ENCODE measurements at regions not wholly inside any gene's neighbourhood (a gene's known extent, or its start where the extent isn't known, plus 50 kb on each side); places are given as distances from the start of the nearest gene placed in this dataset.

GRCh38 chr1:60823151-60823550 is 259.2 kb upstream of the NFIA start:
- H3K27ac ChIP-seq (ENCODE audit: low read depth in 2 of 2, low read length in 1 of 2): no peak overlapping the region
- H3K4me1 ChIP-seq (ENCODE audit: control insufficient read depth in 2 of 2, insufficient read depth in 2 of 2, low read length in 1 of 2): no peaks in the 10 kb centered on the region
- H3K9me3 ChIP-seq (ENCODE audit: control insufficient read depth in 2 of 2, insufficient read depth in 1 of 2, low read depth in 1 of 2, low read length in 1 of 2): no peaks in the 10 kb centered on the region
- no peaks in the 10 kb centered on the region for H3K27me3 ChIP-seq (ENCODE audit: control insufficient read depth in 1 of 2, insufficient read depth in 2 of 2, low read length in 2 of 2)
- H3K36me3 ChIP-seq (ENCODE audit: control insufficient read depth in 2 of 2, insufficient read depth in 2 of 2, low read length in 1 of 2): no peaks in the 10 kb centered on the region
- WGBS, 2 donors: 79 to 80% methylated on average over 1 of the region's 1 CpG
- H3K4me3 ChIP-seq (ENCODE audit: low read depth in 1 of 2, low read length in 2 of 2): no peak overlapping the region

GRCh38 chr1:60822252-60822651 is 260.1 kb upstream of the NFIA start:
- H3K4me1 ChIP-seq (ENCODE audit: control insufficient read depth in 2 of 2, insufficient read depth in 2 of 2, low read length in 1 of 2): no peaks in the 10 kb centered on the region
- H3K9me3 ChIP-seq (ENCODE audit: control insufficient read depth in 2 of 2, insufficient read depth in 1 of 2, low read depth in 1 of 2, low read length in 1 of 2): no peaks in the 10 kb centered on the region
- H3K27me3 ChIP-seq (ENCODE audit: control insufficient read depth in 1 of 2, insufficient read depth in 2 of 2, low read length in 2 of 2): no peaks in the 10 kb centered on the region
- H3K4me3 ChIP-seq (ENCODE audit: low read depth in 1 of 2, low read length in 2 of 2): no peak overlapping the region
- H3K27ac ChIP-seq (ENCODE audit: low read depth in 2 of 2, low read length in 1 of 2): no peak overlapping the region
- WGBS, 2 donors: 65 to 81% methylated on average over 1 of the region's 1 CpG
- H3K36me3 ChIP-seq (ENCODE audit: control insufficient read depth in 2 of 2, insufficient read depth in 2 of 2, low read length in 1 of 2): no peaks in the 10 kb centered on the region

GRCh38 chr1:60821156-60821555 is 261.2 kb upstream of the NFIA start:
- no peak overlapping the region for H3K27ac ChIP-seq (ENCODE audit: low read depth in 2 of 2, low read length in 1 of 2)
- no peaks in the 10 kb centered on the region for H3K9me3 ChIP-seq (ENCODE audit: control insufficient read depth in 2 of 2, insufficient read depth in 1 of 2, low read depth in 1 of 2, low read length in 1 of 2)
- H3K4me1 ChIP-seq (ENCODE audit: control insufficient read depth in 2 of 2, insufficient read depth in 2 of 2, low read length in 1 of 2): no peaks in the 10 kb centered on the region
- WGBS, 2 donors: 92 to 97% methylated on average over 1 of the region's 1 CpG
- no peaks in the 10 kb centered on the region for H3K36me3 ChIP-seq (ENCODE audit: control insufficient read depth in 2 of 2, insufficient read depth in 2 of 2, low read length in 1 of 2)
- H3K27me3 ChIP-seq (ENCODE audit: control insufficient read depth in 1 of 2, insufficient read depth in 2 of 2, low read length in 2 of 2): no peaks in the 10 kb centered on the region
- H3K4me3 ChIP-seq (ENCODE audit: low read depth in 1 of 2, low read length in 2 of 2): no peak overlapping the region

- H3K27me3 ChIP-seq (ENCODE audit: control insufficient read depth in 1 of 2, insufficient read depth in 2 of 2, low read length in 2 of 2): no peaks in the 10 kb centered on the region
- no peaks in the 10 kb centered on the region for H3K36me3 ChIP-seq (ENCODE audit: control insufficient read depth in 2 of 2, insufficient read depth in 2 of 2, low read length in 1 of 2)
- H3K27ac ChIP-seq (ENCODE audit: low read depth in 2 of 2, low read length in 1 of 2): no peak overlapping the region
- H3K4me3 ChIP-seq (ENCODE audit: low read depth in 1 of 2, low read length in 2 of 2): no peak overlapping the region
- WGBS, 2 donors: 66 to 69% methylated on average over 4 of the region's 4 CpGs
- no peaks in the 10 kb centered on the region for H3K9me3 ChIP-seq (ENCODE audit: control insufficient read depth in 2 of 2, insufficient read depth in 1 of 2, low read depth in 1 of 2, low read length in 1 of 2)
- no peaks in the 10 kb centered on the region for H3K4me1 ChIP-seq (ENCODE audit: control insufficient read depth in 2 of 2, insufficient read depth in 2 of 2, low read length in 1 of 2)
Measured at GRCh38 chr1:60818969-60819701, 263.2 kb upstream of the NFIA start.

- Histone ChIP-seq H3K4me3 (ENCODE audit: low read depth in 1 of 2, low read length in 2 of 2) (no peak overlapping the region), H3K27ac (ENCODE audit: low read depth in 2 of 2, low read length in 1 of 2) (no peak overlapping the region), H3K4me1 (ENCODE audit: control insufficient read depth in 2 of 2, insufficient read depth in 2 of 2, low read length in 1 of 2) (no peaks in the 10 kb centered on the region), H3K9me3 (ENCODE audit: control insufficient read depth in 2 of 2, insufficient read depth in 1 of 2, low read depth in 1 of 2, low read length in 1 of 2) (no peaks in the 10 kb centered on the region), H3K27me3 (ENCODE audit: control insufficient read depth in 1 of 2, insufficient read depth in 2 of 2, low read length in 2 of 2) (no peaks in the 10 kb centered on the region), H3K36me3 (ENCODE audit: control insufficient read depth in 2 of 2, insufficient read depth in 2 of 2, low read length in 1 of 2) (no peaks in the 10 kb centered on the region)
- 83 to 86% methylated on average over 3 of the region's 3 CpGs for WGBS, 2 donors
Measured at GRCh38 chr1:60813071-60813470, 269.3 kb upstream of the NFIA start.

- no peaks in the 10 kb centered on the region for H3K4me1 ChIP-seq (ENCODE audit: control insufficient read depth in 2 of 2, insufficient read depth in 2 of 2, low read length in 1 of 2)
- no peaks in the 10 kb centered on the region for H3K27me3 ChIP-seq (ENCODE audit: control insufficient read depth in 1 of 2, insufficient read depth in 2 of 2, low read length in 2 of 2)
- H3K36me3 ChIP-seq (ENCODE audit: control insufficient read depth in 2 of 2, insufficient read depth in 2 of 2, low read length in 1 of 2): no peaks in the 10 kb centered on the region
- peaks cover 0 to 4% of the 10 kb centered on the region in 2 donors for H3K9me3 ChIP-seq (ENCODE audit: control insufficient read depth in 2 of 2, insufficient read depth in 1 of 2, low read depth in 1 of 2, low read length in 1 of 2)
- WGBS, 2 donors: 64 to 70% methylated on average over 8 of the region's 8 CpGs
- no peak overlapping the region for H3K4me3 ChIP-seq (ENCODE audit: low read depth in 1 of 2, low read length in 2 of 2)
- no peak overlapping the region for H3K27ac ChIP-seq (ENCODE audit: low read depth in 2 of 2, low read length in 1 of 2)
Measured at GRCh38 chr1:60809204-60809980, 273.0 kb upstream of the NFIA start.

- H3K36me3 ChIP-seq (ENCODE audit: control insufficient read depth in 2 of 2, insufficient read depth in 2 of 2, low read length in 1 of 2): no peaks in the 10 kb centered on the region
- H3K4me1 ChIP-seq (ENCODE audit: control insufficient read depth in 2 of 2, insufficient read depth in 2 of 2, low read length in 1 of 2): no peaks in the 10 kb centered on the region
- no peak overlapping the region for H3K27ac ChIP-seq (ENCODE audit: low read depth in 2 of 2, low read length in 1 of 2)
- WGBS, 2 donors: 66 to 75% methylated on average over 1 of the region's 1 CpG
- H3K27me3 ChIP-seq (ENCODE audit: control insufficient read depth in 1 of 2, insufficient read depth in 2 of 2, low read length in 2 of 2): no peaks in the 10 kb centered on the region
- no peak overlapping the region for H3K4me3 ChIP-seq (ENCODE audit: low read depth in 1 of 2, low read length in 2 of 2)
- peaks cover 0 to 4% of the 10 kb centered on the region in 2 donors for H3K9me3 ChIP-seq (ENCODE audit: control insufficient read depth in 2 of 2, insufficient read depth in 1 of 2, low read depth in 1 of 2, low read length in 1 of 2)
Measured at GRCh38 chr1:60808676-60809075, 273.7 kb upstream of the NFIA start.

GRCh38 chr1:60802884-60803283 is 279.5 kb upstream of the NFIA start:
- WGBS, 2 donors: 97 to 99% methylated on average over 2 of the region's 2 CpGs
- Histone ChIP-seq H3K36me3 (ENCODE audit: control insufficient read depth in 2 of 2, insufficient read depth in 2 of 2, low read length in 1 of 2) (no peaks in the 10 kb centered on the region), H3K9me3 (ENCODE audit: control insufficient read depth in 2 of 2, insufficient read depth in 1 of 2, low read depth in 1 of 2, low read length in 1 of 2) (peaks cover 0 to 4% of the 10 kb centered on the region in 2 donors), H3K27me3 (ENCODE audit: control insufficient read depth in 1 of 2, insufficient read depth in 2 of 2, low read length in 2 of 2) (no peaks in the 10 kb centered on the region), H3K27ac (ENCODE audit: low read depth in 2 of 2, low read length in 1 of 2) (no peak overlapping the region), H3K4me3 (ENCODE audit: low read depth in 1 of 2, low read length in 2 of 2) (no peak overlapping the region), H3K4me1 (ENCODE audit: control insufficient read depth in 2 of 2, insufficient read depth in 2 of 2, low read length in 1 of 2) (no peaks in the 10 kb centered on the region)

GRCh38 chr1:60797351-60797750 is 285.0 kb upstream of the NFIA start:
- H3K27me3 ChIP-seq (ENCODE audit: control insufficient read depth in 1 of 2, insufficient read depth in 2 of 2, low read length in 2 of 2): no peaks in the 10 kb centered on the region
- no peak overlapping the region for H3K27ac ChIP-seq (ENCODE audit: low read depth in 2 of 2, low read length in 1 of 2)
- no peaks in the 10 kb centered on the region for H3K36me3 ChIP-seq (ENCODE audit: control insufficient read depth in 2 of 2, insufficient read depth in 2 of 2, low read length in 1 of 2)
- H3K4me3 ChIP-seq (ENCODE audit: low read depth in 1 of 2, low read length in 2 of 2): no peak overlapping the region
- H3K9me3 ChIP-seq (ENCODE audit: control insufficient read depth in 2 of 2, insufficient read depth in 1 of 2, low read depth in 1 of 2, low read length in 1 of 2): no peaks in the 10 kb centered on the region
- WGBS, 2 donors: 73 to 88% methylated on average over 2 of the region's 2 CpGs
- no peaks in the 10 kb centered on the region for H3K4me1 ChIP-seq (ENCODE audit: control insufficient read depth in 2 of 2, insufficient read depth in 2 of 2, low read length in 1 of 2)

GRCh38 chr1:60791226-60791625 is 291.1 kb upstream of the NFIA start:
- no peaks in the 10 kb centered on the region for H3K4me1 ChIP-seq (ENCODE audit: control insufficient read depth in 2 of 2, insufficient read depth in 2 of 2, low read length in 1 of 2)
- H3K4me3 ChIP-seq (ENCODE audit: low read depth in 1 of 2, low read length in 2 of 2): no peak overlapping the region
- no peaks in the 10 kb centered on the region for H3K27me3 ChIP-seq (ENCODE audit: control insufficient read depth in 1 of 2, insufficient read depth in 2 of 2, low read length in 2 of 2)
- no peaks in the 10 kb centered on the region for H3K9me3 ChIP-seq (ENCODE audit: control insufficient read depth in 2 of 2, insufficient read depth in 1 of 2, low read depth in 1 of 2, low read length in 1 of 2)
- H3K36me3 ChIP-seq (ENCODE audit: control insufficient read depth in 2 of 2, insufficient read depth in 2 of 2, low read length in 1 of 2): no peaks in the 10 kb centered on the region
- 79% methylated on average over 5 of the region's 5 CpGs for WGBS, 2 donors
- no peak overlapping the region for H3K27ac ChIP-seq (ENCODE audit: low read depth in 2 of 2, low read length in 1 of 2)
